HG02798 (cell line): ENCODE measurements at regions not wholly inside any gene's neighbourhood (a gene's known extent, or its start where the extent isn't known, plus 50 kb on each side); places are given as distances from the start of the nearest gene placed in this dataset.

Experiments used
- ATAC-seq: cut with Tn5 transposase; IDR thresholded peaks from one replicate; pipeline ENCODE4 v1.9.1; 2021; ENCODE audit warnings: mild to moderate bottlenecking; ENCODE audit not compliant: unreplicated experiment, poor library complexity

DNA sequence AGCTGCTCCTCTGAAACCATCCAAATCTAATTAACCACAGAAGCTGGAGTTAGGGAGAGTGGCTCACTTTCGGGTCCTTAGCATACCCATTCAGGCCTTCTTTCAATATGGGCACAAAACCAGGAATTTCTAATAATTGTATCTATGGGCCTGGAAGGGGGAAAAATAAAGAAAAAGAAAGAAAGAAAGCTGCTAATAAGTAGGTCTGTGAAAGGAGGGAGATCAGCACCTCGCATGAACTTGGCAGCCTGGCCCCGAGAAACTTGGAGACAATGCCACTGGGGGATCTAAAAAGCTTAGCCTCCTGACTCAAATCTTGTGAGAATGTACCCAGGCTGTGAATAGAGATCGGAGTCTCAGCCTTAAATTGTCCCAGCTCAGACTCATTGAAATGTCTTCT, 252.1 kb upstream of the SLC14A2 start:
- no peak for ATAC-seq

DNA sequence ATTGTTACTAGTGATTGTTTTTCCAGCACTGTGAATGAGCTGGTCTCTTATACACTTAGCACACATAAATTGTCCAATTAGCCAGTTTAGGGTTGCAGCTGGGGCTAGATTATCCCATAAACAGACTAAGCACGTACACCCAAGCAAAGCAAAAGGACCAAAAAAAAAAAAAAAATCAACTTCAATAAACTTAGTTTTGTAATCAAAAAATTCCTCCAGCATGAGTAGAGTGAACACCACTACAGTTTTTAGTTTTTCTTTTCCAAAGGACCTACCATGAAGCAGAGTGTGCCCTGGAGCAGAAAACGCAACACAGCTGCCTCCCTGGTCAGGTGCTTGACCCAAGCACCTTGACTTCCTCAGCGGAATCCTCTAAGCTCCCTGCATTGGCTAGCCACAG, 249.4 kb upstream of the SLC14A2 start:
- ATAC-seq = no peak

DNA sequence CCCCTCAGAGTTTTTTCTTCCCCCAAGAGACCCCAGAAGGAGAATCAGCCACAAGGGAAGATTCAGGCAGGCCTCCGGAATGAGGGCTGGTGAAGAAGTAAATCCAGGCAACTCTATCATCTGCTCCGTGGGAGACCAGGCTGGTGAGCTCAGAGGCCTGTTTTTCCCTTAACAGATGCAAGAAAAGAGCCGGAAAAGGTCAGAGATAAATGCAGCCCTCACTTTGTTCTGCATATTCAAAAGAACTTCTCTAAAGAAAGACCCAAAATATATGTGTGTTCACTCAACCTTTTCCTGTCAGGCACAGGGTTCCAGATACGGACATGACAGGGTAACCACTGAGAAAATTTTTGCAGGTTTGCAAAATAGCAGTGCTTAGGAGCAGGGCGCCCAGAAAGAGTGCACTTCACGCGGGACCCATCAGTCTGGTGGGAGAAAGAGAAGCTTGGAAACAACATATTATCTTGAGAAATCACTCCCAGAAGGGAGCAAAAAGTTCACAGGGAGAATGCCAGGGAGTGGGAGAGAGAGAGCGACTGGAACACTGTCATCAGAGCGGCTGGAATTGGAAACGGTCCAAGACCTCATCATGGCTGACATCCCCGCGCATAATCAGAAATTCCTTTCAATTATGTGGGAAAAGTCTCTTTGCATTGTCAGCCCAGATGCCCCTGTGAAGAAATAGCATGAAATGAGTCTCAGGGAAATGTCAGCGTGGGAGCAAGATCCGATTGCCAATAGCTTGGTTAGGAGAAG, 244.8 kb upstream of the SLC14A2 start:
- ATAC-seq = no peak

DNA sequence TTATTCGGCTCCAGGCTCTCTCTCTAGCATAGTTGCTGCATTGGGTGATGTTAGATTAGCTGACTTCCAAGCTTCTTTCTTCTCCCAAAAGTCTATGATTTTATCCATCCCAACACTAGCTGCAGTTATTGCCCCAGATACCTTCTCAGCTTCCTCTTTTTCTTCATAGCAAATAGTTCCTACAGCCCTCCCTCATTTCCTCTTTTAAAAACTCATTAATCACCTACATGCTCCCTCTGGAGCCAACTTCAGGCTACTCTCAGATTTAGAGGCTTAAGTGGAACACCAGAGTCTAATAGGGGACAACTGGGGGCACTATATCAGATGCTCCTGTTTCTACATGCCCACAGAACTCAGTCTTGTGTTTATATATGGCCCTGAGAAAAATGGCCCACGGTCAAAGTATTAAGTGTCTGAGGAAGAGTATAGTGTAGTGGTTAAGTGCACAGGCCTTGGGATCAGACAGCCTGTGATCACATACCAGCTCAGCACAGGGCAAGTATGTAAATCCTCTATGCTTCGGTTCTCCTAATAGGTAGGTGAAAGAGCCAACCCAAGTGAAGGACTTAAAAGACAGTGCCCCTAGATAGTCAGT, 241.9 kb upstream of the SLC14A2 start:
- no peak for ATAC-seq

DNA sequence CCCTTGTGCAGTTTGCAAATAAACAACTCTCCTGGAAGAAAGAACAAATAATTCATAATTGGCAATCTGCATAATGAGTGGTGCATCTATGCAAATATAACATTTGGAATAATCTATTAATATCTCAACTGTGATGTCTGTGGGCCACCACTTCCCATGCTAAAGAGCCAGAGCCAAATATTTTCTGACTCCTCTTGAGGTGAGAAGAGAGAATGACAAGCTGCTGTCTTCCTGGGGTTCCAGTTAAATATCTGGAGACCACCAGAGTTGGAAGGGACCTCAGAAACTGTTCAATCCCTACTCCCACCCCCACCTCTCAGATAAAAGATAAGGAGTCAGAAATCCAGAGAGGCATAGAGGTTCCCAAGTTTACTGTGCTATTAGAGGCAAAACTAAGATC, 241.0 kb upstream of the SLC14A2 start:
- no peak for ATAC-seq

DNA sequence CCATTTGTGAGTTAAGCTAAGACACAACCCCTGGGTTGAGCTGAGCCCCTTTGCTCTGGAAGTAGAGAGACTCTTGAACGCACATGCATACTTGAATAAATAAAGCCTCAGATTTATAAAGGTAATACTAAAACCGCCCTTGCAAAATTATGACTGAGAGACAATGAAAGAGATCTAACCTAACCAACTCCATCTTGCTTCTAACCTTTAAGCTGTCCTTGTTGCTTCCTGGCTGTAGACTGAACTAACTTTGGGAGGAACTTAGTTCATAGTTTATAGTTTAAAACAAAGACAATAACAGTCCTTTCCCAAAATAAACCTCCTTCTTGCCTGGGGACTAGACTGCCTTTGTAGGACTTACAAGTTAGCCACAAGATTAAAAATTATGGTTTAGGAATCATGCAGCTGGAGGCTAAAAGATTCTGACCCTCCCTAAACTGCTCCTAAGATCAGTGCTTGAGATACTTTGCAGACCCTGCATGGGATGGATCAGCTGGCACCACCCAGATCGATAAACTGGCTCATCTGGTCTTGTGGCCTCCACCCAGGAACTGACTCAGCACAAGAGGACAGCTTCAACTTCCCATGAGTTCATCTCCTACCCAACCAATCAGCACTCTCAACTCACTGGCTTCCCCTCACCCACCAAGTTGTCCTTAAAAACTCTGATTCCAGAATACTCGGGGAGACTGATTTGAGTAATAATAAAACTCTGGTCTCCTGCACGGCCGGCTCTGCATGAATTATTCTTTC, 240.2 kb upstream of the SLC14A2 start:
- no peak for ATAC-seq

DNA sequence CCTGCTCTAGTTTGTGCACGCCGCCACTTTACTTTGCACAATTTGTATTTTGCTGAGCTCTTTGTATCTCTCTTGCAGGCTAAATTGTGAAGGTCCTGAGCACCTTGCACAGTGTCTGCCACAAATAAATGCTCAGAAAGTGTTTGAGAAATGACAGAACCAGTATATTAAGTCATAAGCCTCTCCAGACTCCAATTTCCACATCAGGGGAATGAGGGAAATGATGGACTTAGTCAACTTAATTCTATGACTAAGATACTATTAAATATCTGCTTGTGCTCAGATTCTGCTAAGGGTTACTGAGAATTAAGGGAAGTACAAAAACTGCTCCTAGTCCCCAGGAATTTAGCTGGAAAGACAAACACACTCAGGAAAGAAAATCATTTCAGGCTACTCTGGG, 239.1 kb upstream of the SLC14A2 start:
- ATAC-seq = no peak

DNA sequence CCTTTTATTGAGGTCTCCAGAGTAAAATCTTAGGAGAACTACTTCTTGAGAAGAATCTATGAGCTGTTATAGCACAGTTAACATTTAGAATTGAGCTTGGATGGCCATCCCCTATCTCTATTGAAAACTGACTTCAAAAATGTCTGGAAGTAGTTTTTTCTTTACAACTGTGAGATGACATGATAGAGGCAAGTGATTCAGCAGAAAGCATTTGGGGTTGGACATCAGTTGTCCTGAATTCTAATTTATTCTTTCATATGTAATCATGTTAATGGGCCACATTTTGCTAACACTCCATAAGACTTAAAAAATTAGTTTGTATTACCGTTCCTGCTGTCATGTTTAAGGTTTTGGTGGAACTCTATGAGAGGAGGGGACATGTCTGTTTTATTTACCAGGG, 237.0 kb upstream of the SLC14A2 start:
- no peak for ATAC-seq

DNA sequence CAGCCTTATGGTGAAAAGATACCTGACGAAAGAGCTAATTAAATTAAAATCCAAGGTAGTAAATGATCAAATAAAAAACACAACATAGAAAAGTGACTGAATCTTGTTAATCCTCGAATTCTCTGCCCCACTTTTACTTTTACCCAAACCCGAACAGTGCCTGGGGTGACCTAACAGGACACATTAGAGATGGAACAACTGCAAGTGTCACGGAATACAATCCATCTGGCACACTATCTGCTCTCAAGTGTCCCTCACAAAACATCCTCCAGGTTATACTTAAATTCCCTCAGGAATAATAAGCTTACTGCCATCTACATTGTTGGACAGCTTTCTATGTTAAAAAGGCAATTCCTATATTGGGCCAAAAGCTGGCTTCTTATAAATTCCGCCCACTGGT, 236.3 kb upstream of the SLC14A2 start:
- ATAC-seq = no peak

DNA sequence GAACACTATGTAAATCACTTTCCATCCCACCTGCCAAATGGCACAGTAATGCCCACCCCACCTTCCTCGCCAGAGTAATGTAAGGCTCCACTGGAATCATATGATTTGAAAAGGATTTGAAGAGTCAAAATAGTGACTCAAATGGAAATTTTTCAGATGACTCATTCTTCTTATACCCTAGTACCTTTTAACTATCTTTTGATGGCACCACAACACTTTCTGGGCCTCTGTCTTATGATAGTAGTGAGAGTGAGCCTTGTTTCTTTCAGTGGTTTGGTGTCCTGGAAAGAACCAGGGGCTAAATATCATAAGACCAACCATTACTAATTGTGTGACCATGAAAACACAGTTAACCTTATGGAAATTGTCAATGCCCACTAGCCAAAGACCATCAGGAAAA, 235.4 kb upstream of the SLC14A2 start:
- peak; percentile 71 for ATAC-seq

DNA sequence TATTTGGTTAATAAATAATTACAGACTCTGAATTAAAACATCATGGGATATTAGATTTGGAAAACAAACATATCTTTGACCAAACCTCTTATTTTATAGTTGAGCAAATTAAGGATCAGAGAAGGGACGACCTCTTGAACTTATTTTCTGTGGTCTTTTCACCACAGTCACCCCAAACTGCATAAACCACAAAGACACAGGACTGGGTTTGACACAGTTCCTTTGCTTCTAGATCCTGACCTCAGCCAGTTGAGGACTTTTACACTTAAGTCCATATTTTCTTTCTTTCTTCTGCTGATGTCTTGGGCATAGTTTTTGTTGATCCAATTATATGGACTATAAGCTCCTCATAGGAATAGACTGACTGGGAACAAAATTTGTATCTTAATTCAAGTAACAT, 234.0 kb upstream of the SLC14A2 start:
- no peak for ATAC-seq

DNA sequence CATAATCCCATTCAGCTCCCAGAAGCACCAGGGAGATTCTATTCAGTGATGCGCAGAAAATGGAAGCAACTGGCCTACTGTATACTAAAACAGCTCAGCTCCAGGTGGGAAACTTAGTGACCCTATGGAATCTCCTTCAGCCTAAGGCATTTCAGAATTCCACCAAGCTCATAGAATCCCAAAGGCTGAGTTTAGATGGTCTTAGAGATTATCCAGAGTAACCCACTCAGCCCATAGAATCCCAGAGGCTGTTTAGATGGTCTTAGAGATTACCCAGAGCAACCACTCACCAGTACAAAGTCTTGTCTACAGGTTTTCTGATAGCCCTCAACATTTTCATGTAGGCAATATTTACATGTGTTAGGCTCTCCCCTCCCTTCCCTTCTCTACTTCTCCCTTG, 232.0 kb upstream of the SLC14A2 start:
- no peak for ATAC-seq

DNA sequence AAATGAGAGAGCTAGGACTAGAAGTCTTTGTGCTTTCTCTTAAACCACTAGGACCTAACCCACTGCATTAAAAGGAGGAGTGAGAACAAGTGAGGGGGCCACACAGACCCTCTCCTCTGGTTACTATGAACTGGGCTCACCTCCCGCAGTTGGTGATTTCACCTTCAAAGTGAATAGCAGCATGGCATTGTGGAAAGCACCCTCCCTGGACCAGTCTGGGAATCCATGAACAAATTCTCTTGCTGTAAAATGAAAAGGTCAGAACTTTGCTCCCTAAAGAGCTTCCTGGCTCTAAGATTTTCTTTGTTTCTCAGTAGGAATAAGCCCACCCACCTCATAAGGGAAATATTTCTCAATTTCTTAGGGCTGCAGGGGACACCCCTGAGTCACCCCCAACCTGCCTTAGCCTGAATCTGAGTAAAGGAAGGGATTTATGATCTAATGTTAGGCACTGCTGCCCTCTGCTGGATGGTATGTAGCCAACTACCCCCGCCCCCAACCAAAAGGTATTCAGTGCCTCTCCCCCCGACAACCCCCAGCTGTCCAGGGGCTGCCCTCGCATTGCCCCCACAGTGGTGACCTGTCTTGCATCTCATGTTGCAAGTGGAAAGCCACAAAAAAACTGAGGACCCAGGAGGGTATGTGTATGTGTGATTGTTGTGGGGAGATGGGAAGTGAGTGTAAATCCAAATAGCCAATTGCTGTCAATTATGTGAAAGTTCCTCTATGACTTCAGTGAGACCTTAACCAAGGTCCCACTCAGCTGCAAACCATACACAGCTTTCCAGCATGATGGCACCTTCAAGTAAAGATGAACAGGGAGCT, 230.9 kb upstream of the SLC14A2 start:
- peak; percentile 58 for ATAC-seq

DNA sequence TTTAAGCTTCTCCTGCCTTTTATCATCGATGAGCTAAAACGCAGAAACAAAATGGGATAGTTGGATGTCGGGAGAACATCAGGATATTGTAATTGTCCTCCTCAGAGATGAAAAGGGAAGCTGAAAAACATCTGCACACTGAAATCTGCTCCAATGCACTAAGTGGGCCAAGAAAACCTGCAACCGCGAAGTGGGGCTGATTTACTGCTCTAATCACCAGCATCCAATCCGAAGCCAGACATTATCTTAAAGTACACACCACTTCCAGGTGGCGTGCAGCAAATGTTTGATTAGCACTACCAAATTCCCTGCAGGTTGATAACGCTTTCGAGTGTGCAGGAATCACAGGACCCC, 230.3 kb upstream of the SLC14A2 start:
- no peak for ATAC-seq

DNA sequence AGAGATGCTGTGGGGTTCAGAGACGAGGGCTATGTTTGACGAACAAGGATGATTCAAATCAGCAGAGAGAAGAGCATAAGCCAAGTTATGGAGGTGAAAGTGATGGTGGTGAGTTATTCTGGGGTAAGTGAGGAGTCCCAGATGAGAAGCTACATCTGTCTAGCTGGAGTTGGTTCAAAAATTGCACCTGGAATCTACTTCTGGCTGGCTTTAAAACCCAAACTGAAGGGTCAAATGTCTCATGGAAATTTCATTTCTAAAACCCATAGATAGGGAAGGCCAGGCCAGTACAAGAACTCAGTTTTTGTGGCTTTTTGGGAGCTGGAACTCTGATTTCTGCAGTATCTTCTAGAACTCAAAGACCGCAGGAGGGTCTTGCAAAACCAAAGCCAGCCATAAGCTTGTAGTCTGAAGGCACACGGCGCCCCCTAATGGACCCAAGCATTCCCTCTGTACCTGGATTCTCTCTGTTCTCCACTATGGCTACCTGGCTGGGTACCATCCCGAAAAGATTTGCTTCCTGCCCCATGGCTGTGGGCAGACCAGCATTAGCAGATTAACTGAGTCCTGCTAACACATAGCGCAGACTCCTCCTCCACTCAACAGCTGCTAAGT, 229.1 kb upstream of the SLC14A2 start:
- ATAC-seq = no peak

DNA sequence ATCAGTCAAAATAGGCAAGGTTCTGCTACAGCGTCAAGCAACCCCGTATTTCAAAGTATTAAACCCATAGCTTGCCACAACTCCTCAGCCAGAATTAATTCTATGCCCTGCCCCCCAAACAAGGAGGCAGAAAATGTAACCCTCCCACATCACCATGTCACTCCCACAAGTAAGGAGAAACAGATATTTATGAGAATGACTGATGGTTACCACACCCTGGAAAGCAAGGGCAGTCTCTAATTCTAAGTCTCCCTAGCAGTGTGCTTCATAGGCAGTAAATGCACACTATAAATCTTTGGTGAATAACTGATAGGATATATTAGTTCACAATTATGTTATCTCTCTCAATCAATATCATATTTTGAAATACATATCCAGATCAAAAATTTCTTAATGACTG, 228.0 kb upstream of the SLC14A2 start:
- no peak for ATAC-seq

DNA sequence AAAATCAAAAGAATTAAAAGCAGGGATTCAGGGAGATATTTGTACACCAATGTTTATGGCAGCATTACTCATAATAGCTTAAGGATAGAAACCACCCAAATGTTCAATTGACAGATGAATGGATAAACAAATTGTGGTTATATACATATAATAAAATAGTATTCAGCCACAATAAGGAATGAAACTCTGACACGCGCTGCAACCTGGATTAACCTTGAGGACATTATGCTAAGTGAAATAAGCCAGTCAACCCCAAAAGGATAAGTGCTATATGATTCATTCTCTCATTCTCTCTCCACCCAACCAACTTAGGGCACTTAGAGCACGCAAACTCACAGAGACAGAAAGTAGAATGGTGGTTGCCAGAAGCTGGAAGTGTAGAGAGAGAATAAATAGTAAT, 216.8 kb upstream of the SLC14A2 start:
- no peak for ATAC-seq

DNA sequence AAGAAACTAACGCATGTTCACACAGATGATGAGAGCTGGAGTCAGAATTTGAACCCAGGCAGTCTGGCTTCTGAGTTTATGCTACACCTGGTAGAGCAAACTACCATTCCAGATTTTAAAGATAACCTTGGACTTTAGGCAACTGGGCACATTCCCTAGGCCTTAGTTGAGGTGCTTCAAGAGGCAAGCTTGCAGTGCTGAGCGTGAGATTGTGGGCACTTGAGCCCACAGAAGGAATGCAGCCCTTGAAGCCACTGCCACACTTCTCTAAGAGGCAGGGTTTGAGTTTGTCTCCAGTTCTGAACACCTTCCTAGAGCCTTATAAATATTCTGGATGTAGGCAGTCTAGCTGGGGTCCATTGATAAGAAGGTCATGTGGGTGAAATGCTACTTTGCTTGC, 216.1 kb upstream of the SLC14A2 start:
- no peak for ATAC-seq

DNA sequence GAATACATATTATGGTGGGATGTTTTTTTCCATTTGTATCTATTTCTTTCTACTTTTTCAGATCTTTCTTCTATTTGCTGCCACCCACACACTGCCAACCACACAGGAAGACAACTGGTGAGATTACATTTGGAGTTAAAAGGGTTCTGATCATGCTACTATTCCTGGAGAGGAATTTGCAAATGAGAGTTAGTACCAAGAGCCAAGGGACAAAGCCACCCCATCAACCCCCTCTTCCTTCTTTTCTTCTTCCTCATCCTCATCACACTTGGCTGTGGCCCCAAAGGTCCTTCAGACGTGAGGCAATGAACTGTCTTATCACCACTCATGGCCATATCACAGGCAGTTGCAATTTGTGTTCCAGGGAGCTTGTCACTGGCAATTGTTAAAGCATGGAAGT, 215.6 kb upstream of the SLC14A2 start:
- ATAC-seq = no peak

DNA sequence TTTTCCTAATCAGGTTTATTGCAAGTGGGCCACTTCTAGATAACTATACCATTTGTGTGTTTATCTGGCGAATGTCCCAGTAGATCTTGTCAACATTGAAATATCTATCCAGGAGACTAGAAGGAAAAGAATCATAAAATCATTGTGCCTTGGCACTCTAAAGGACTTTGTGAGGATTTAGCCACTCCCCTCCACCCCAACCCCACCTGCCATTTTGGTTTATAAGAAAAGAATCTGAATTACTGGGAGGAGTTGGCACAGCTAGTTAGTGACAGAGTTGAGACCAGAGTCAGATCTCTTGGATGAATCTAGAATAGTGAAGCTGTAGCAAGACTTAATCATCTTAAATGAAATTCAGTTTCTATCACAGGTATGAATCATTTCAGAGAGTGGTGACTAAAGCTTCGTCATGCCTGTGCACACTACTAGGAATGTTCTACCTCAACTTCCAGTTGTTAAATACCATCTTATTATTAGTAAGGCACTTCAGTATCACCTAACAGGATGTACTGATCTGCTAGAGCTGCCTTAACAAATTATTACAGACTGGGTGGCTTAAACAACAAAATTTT, 212.7 kb upstream of the SLC14A2 start:
- no peak for ATAC-seq
